Testis (tissue), 2 donors: ENCODE measurements at regions not wholly inside any gene's neighbourhood (a gene's known extent, or its start where the extent isn't known, plus 50 kb on each side); places are given as distances from the start of the nearest gene placed in this dataset.

Source experiments
- DNase-seq: peaks from one replicate; pipeline ENCODE4 v3.0.0-alpha.2; 2019
- H3K27ac ChIP-seq, 2 donors: fragments of 200-600 bp; sonication (generic); one replicate each; pipeline ENCODE4 v1.5.1; 2019
- H3K27me3 ChIP-seq: fragments of 200-600 bp; sonication (generic); one replicate; pipeline ENCODE4 v1.5.1; 2019
- H3K36me3 ChIP-seq: fragments of 200-600 bp; sonication (generic); one replicate; pipeline ENCODE4 v1.5.1; 2017; ENCODE audit warnings: low read depth; ENCODE audit errors: missing control alignments
- H3K4me1 ChIP-seq: fragments of 200-600 bp; sonication (generic); one replicate; pipeline ENCODE4 v1.5.1; 2019
- H3K4me3 ChIP-seq, 2 donors: fragments of 200-600 bp; sonication (generic); one replicate each; pipeline ENCODE4 v1.5.1; 2017 to 2019
- H3K9me3 ChIP-seq: fragments of 200-600 bp; sonication (generic); one replicate; pipeline ENCODE4 v1.5.1; 2017
- CTCF ChIP-seq, 3 experiments: fragments of 450-650 bp in 2 of 3; fragments of 200-600 bp in 1 of 3; sonication (generic) in 1 of 3; IDR thresholded peaks; one replicate each; pipeline ENCODE4 v1.5.1; 2016 to 2019; ENCODE audit warnings: antibody characterized with exemption in 3 of 3, mild to moderate bottlenecking in 2 of 3, moderate library complexity in 1 of 3
- POLR2A ChIP-seq: fragments of 450-650 bp; IDR thresholded peaks from one replicate; pipeline ENCODE4 v1.6.1; 2017; ENCODE audit warnings: antibody characterized with exemption, mild to moderate bottlenecking, moderate library complexity
- WGBS, 2 donors: methylation state at CpG; one replicate each; pipeline ENCODE4 v1.1.5; 2018; 5-methylcytosine and 5-hydroxymethylcytosine counted together
- intact Hi-C: fragments of 100-400 bp; cut with DNase I; formaldehyde crosslinking; loops from one replicate; pipeline ENCODE4 v1.15.1; 2023; ENCODE audit warnings: low total_unique reads

GRCh38 chr22:27635435-27635834, 166.1 kb downstream of the MN1 start:
- no peaks in the 10 kb centered on the region for H3K27me3 ChIP-seq
- H3K27ac ChIP-seq, result no peak overlapping the region
- no peak overlapping the region for H3K4me3 ChIP-seq
- no peaks in the 10 kb centered on the region for H3K4me1 ChIP-seq
- H3K9me3 ChIP-seq, result no peaks in the 10 kb centered on the region
- intact Hi-C loops, result no loop called here
- no peaks in the 10 kb centered on the region for H3K36me3 ChIP-seq
- no peak for TF ChIP-seq CTCF (IDR thresholded peaks at IDR 0.05)
- TF ChIP-seq POLR2A, result no peak
- no peak for DNase-seq
- 91 to 100% methylated on average over 2 of the region's 2 CpGs for WGBS, 2 donors

- 93 to 96% methylated on average over 6 of the region's 6 CpGs for WGBS, 2 donors
- Histone ChIP-seq H3K9me3 (no peaks in the 10 kb centered on the region), H3K36me3 (no peaks in the 10 kb centered on the region), H3K4me1 (no peaks in the 10 kb centered on the region), H3K27ac (no peak overlapping the region), H3K27me3 (no peaks in the 10 kb centered on the region), H3K4me3 (no peak overlapping the region)
- TF ChIP-seq CTCF (IDR thresholded peaks at IDR 0.05) (no peak), POLR2A (no peak)
- intact Hi-C loops, result no loop called here
- DNase-seq, result no peak
These were observed 165.7 kb downstream of the MN1 start for GRCh38 chr22:27635852-27636251.

GRCh38 chr22:27636716-27637508, 164.6 kb downstream of the MN1 start:
- Histone ChIP-seq H3K27ac (no peak overlapping the region), H3K9me3 (no peaks in the 10 kb centered on the region), H3K4me1 (no peaks in the 10 kb centered on the region), H3K36me3 (no peaks in the 10 kb centered on the region), H3K4me3 (no peak overlapping the region), H3K27me3 (no peaks in the 10 kb centered on the region)
- no peak for TF ChIP-seq CTCF (IDR thresholded peaks at IDR 0.05)
- TF ChIP-seq POLR2A, result no peak
- no peak for DNase-seq
- 72 to 93% methylated on average over 7 to 10 of the region's 10 CpGs for WGBS, 2 donors
- intact Hi-C loops, result no loop called here

- no peak overlapping the region for H3K4me3 ChIP-seq
- intact Hi-C loops, result no loop called here
- no peak for DNase-seq
- H3K36me3 ChIP-seq, result no peaks in the 10 kb centered on the region
- H3K9me3 ChIP-seq, result no peaks in the 10 kb centered on the region
- H3K4me1 ChIP-seq, result no peaks in the 10 kb centered on the region
- TF ChIP-seq POLR2A (no peak), CTCF (IDR thresholded peaks at IDR 0.05) (no peak)
- 87 to 89% methylated on average over 3 of the region's 3 CpGs for WGBS, 2 donors
- H3K27me3 ChIP-seq, result no peaks in the 10 kb centered on the region
- H3K27ac ChIP-seq, result no peak overlapping the region
These were observed 164.0 kb downstream of the MN1 start for GRCh38 chr22:27637604-27638003.
